Gastrocnemius medialis (tissue), 4 donors: ENCODE measurements at regions not wholly inside any gene's neighbourhood (a gene's known extent, or its start where the extent isn't known, plus 50 kb on each side); places are given as distances from the start of the nearest gene placed in this dataset.

Experiments used
- CTCF ChIP-seq, 5 experiments: fragments of 450-650 bp in 3 of 5; fragments of 200-600 bp in 2 of 5; sonication (generic) in 2 of 5; IDR thresholded peaks in 4 of 5; conservative IDR thresholded peaks in 1 of 5; 1 replicate in 4 of 5; 2 replicates in 1 of 5; pipeline ENCODE4 v1.5.1; 2016 to 2019; ENCODE audit warnings: antibody characterized with exemption in 5 of 5, mild to moderate bottlenecking in 3 of 5, moderate library complexity in 3 of 5
- POLR2A ChIP-seq, 2 donors: fragments of 450-650 bp; IDR thresholded peaks; one replicate each; pipeline ENCODE4 v1.6.1; 2017; ENCODE audit warnings: antibody characterized with exemption in 2 of 2, mild to moderate bottlenecking in 2 of 2, moderate library complexity in 2 of 2

- TF ChIP-seq CTCF (IDR thresholded peaks at IDR 0.05 in 4 of 5, conservative IDR thresholded peaks at IDR 0.05 in 1 of 5): no peak
- no peak for TF ChIP-seq POLR2A (IDR thresholded peaks at IDR 0.05)
These were observed 169.1 kb downstream of the CAAP1 start for GRCh38 chr9:26723486-26723885.
